ENCODE measurements at regions not wholly inside any gene's neighbourhood (a gene's known extent, or its start where the extent isn't known, plus 50 kb on each side); places are given as distances from the start of the nearest gene placed in this dataset.

DNA sequence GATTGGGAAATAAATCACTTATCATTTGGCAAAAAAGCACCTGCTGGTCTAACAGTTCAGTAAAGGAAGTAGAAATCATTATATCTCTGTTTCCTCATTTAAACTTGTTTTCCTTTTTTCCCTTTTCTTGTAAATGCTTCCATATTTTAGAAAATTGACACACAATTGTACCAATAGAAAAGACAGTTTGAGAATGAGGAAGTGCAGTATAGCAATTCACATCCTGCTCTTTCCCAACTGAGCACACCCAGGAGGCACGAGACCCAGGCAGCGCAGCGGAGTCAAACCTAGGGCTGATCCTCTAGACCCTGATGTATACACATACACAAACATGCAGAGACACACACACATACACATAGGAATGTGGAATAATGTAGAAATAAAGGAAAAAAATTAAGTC lies 74.8 kb upstream of the PACRGL start:
- no peak for TF ChIP-seq POLR2A (IDR thresholded peaks at IDR 0.05)
- TF ChIP-seq, protein P1, sequence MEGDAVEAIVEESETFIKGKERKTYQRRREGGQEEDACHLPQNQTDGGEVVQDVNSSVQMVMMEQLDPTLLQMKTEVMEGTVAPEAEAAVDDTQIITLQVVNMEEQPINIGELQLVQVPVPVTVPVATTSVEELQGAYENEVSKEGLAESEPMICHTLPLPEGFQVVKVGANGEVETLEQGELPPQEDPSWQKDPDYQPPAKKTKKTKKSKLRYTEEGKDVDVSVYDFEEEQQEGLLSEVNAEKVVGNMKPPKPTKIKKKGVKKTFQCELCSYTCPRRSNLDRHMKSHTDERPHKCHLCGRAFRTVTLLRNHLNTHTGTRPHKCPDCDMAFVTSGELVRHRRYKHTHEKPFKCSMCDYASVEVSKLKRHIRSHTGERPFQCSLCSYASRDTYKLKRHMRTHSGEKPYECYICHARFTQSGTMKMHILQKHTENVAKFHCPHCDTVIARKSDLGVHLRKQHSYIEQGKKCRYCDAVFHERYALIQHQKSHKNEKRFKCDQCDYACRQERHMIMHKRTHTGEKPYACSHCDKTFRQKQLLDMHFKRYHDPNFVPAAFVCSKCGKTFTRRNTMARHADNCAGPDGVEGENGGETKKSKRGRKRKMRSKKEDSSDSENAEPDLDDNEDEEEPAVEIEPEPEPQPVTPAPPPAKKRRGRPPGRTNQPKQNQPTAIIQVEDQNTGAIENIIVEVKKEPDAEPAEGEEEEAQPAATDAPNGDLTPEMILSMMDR (IDR thresholded peaks at IDR 0.05) = no peak

Measured in suprapubic skin (tissue), 3 donors.